ENCODE measurements at regions not wholly inside any gene's neighbourhood (a gene's known extent, or its start where the extent isn't known, plus 50 kb on each side); places are given as distances from the start of the nearest gene placed in this dataset.

DNA sequence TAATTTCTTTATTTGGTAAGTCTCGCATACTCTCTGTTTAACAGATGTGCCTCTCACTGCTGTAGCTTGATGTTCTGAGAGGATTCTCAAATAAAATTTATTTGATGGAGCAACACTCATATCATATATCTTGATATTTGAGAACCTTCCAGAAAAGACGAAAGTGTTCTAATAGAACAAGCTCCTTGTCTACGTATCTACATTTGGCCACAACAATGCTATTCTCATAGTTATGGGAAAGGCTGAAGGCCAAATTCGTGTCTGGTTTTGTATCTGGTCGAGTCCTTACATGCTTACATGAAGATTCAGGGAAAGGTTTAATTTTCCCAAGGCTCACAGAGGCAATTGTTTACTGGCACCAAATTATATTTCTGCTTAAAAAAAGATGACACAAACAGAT, 186.7 kb upstream of the SLC38A2 start:
- Histone ChIP-seq H3K4me3 (ENCODE audit: insufficient read depth, low read depth, low read length) (no peak overlapping the region), H3K27me3 (ENCODE audit: control insufficient read depth, insufficient read depth, low read length) (no peaks in the 10 kb centered on the region), H3K36me3 (replicated peaks; ENCODE audit: control insufficient read depth, insufficient read depth, low read length) (no peaks in the 10 kb centered on the region)
- no peak for DNase-seq

DNA sequence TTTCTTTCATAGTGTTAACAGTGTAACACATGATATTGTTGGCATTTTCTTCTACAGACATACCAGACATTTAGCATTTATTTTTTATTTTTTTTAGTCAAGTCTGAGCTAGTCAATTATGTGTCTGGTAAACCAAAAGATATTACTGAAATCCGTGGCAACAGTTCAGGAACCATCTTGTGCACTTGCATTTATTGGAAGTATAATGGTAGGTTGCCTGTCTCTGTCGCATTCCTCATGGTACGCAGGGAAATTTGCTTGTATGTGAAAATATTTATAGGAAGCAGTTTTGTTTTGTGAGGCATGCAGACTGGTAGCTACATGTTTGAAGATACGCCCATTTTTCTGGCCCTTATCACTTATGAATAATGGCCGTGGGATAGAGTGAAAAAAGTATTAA, 186.1 kb upstream of the SLC38A2 start:
- no peak for DNase-seq

DNA sequence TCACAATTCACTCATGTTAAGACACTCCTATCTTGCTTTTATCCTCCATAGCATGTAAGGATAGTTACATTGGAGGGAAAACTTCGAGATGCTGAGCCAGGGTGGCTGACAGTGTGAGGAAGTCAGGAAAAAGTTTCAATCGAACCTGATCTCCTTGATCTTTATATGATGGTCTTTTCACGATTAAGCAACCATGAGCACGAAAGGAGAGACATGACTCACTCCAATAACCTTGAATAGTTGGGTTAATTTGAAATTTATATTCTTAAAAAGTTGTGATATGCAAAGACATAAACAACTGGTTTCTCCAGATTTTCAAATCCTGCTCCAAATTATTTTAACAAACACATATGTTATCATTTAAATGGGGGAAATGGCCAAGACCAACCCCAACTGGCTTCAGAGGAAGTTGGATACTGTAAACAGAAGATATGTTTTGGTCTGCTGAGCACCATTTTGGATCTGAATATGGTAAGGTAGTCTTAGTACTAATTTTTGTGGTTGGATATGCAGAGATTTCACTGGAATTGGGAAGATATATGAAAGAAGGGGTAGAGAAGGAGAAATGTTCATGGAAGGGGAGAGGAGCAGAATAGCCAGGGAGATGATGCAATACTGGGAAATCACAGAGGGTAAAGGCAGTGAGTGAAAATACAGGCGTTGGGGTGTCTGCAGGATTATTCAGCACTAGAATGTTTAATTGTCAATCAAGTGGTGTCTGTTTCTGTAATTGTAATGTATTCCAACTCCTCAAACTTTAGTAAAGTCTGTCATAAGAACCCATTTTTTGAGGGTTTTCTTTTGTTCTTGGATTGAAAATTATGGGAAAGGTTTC, 185.2 kb upstream of the SLC38A2 start:
- no peak for DNase-seq
- H3K36me3 ChIP-seq (replicated peaks; ENCODE audit: control insufficient read depth, insufficient read depth, low read length), result no peaks in the 10 kb centered on the region
- H3K4me3 ChIP-seq (ENCODE audit: insufficient read depth, low read depth, low read length), result no peak overlapping the region
- H3K27me3 ChIP-seq (ENCODE audit: control insufficient read depth, insufficient read depth, low read length), result no peaks in the 10 kb centered on the region

More for the DNA sequence above, 186.1 kb upstream of the SLC38A2 start:
- Histone ChIP-seq H3K4me3 (ENCODE audit: insufficient read depth, low read depth, low read length) (no peak overlapping the region), H3K36me3 (replicated peaks; ENCODE audit: control insufficient read depth, insufficient read depth, low read length) (no peaks in the 10 kb centered on the region), H3K27me3 (ENCODE audit: control insufficient read depth, insufficient read depth, low read length) (no peaks in the 10 kb centered on the region)

DNA sequence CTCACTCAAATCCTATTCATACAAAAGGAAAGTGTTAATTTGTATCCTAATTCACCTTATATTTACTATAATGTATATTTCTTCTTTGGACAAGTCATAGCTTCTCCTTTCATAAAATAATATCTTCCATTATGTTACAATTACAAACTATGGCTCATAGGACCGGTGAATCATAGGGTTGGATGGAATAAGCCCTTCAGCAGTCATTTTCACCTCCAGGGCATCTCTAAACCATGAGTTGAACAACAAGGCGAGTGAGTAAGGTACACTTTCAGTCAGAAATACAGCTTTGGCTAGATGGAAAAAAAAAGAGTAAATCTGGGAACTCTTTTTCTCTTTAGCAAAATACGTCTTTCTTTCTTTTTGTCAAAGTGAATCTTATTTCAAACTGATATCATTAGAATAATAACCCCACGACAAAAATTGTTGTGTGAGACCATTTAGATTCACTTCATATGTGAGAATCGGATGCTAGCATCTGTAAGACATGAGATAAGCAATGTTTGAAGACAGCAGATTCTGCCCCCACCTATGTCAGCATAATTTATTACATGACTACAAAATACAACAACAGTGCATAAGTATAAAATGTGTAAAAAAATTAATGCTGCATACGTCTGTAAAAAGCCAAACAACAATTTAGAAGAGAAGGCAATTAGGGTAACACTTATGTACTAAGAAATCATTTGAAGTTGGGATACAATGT, 184.4 kb upstream of the SLC38A2 start:
- Histone ChIP-seq H3K36me3 (replicated peaks; ENCODE audit: control insufficient read depth, insufficient read depth, low read length) (no peaks in the 10 kb centered on the region), H3K27me3 (ENCODE audit: control insufficient read depth, insufficient read depth, low read length) (no peaks in the 10 kb centered on the region), H3K4me3 (ENCODE audit: insufficient read depth, low read depth, low read length) (no peak overlapping the region)
- no peak for DNase-seq

DNA sequence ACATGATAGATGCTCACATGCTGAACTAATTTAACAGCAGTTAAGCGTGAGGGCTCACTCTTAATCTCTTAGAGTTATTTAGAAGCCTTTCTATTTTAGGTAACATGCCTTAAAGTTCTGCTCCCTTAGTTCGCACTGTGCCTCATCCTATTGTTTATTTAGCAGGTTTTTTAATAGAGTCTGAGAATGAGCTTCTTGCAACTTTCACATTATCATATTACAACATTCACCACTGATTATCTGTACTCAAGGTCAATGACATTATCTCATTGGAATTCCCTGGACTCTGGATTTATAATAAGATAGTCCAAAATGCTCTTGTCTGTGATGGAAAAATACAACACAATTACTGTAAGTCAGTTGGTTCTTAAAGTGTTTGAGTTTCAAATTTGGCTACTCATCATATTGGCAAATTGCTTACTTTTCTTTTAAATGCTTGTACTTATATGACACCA, 183.6 kb upstream of the SLC38A2 start:
- Histone ChIP-seq H3K27me3 (ENCODE audit: control insufficient read depth, insufficient read depth, low read length) (no peaks in the 10 kb centered on the region), H3K36me3 (replicated peaks; ENCODE audit: control insufficient read depth, insufficient read depth, low read length) (no peaks in the 10 kb centered on the region), H3K4me3 (ENCODE audit: insufficient read depth, low read depth, low read length) (no peak overlapping the region)
- no peak for DNase-seq

DNA sequence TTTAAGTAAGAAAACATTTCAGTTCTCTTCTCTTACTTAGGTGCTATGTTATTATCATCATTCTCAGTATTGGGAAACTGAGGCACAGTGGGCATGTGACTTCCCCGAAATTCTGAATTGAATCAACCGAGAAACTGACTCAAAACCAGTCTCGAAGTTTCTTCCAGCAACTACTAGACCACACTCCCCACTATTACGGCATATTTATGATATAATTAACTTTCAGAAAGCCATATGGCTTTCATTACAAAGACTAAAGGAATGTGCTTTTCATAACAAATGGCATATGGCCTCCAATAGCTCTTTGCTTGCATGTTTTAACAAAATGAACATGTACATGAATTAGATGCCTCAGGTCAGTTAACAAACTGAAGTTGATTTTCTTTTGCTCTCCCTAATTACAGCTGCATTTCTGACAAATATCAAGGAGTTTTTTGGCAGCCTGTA, 182.9 kb upstream of the SLC38A2 start:
- no peak for DNase-seq
- no peak overlapping the region for H3K4me3 ChIP-seq (ENCODE audit: insufficient read depth, low read depth, low read length)
- H3K36me3 ChIP-seq (replicated peaks; ENCODE audit: control insufficient read depth, insufficient read depth, low read length), result no peaks in the 10 kb centered on the region
- H3K27me3 ChIP-seq (ENCODE audit: control insufficient read depth, insufficient read depth, low read length), result no peaks in the 10 kb centered on the region

DNA sequence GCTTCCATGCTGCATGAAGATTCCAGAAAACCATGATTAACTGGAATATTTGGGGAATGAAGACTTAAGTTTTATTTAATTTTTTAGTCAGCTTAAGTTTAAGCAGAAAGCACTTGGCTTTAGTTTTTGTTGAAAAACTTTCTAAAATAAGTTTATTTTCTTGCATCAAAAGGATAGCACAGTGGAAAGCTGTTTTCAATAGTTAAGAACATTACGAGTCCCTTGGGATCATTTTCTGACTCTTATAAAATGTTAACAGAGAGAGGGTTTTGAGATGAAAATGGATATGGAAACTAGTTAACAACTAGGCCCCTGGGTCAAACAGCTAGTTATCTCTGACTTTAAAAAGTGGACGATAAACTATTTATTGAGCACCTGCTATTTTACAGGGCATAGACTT, 181.9 kb upstream of the SLC38A2 start:
- no peaks in the 10 kb centered on the region for H3K36me3 ChIP-seq (replicated peaks; ENCODE audit: control insufficient read depth, insufficient read depth, low read length)
- no peak overlapping the region for H3K4me3 ChIP-seq (ENCODE audit: insufficient read depth, low read depth, low read length)
- DNase-seq, result no peak
- no peaks in the 10 kb centered on the region for H3K27me3 ChIP-seq (ENCODE audit: control insufficient read depth, insufficient read depth, low read length)

DNA sequence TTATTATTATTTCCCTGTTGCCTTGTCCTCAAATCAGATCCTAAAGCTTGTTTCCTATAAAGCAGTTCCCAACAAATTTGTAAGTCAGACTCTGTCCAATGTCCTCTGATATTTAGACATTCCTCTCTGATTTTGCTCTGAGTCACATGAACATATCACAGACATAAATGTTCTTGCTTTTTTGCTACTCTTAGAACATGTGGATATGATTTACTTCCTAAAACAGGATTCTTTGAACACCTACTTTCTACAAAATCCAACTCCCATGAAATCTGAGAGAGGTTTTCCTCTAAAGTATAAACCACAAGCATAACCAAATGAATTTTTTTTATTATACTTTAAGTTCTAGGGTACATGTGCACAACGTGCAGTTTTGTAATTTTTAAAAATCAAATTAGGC, 181.3 kb upstream of the SLC38A2 start:
- Histone ChIP-seq H3K36me3 (replicated peaks; ENCODE audit: control insufficient read depth, insufficient read depth, low read length) (no peaks in the 10 kb centered on the region), H3K4me3 (ENCODE audit: insufficient read depth, low read depth, low read length) (no peak overlapping the region), H3K27me3 (ENCODE audit: control insufficient read depth, insufficient read depth, low read length) (no peaks in the 10 kb centered on the region)
- DNase-seq, result no peak

DNA sequence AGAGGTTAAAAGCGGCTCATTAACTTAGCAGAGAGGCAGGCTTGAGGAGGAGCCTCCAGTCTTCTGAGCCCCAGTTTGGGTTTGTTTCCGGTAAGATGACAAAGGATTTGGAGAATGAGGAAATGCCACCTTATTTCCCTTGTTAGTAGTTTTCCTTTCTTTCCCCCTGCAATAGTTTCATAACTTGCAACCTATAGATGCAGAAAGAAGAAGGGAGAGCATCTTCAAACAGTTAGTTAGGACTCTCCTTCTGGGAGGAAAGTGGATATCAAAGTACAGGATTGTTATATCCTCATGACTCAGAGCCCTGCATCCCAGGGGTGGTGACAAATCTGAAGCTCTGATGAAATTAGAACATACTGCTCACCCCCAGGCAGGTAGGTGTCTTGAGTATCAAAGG, 180.7 kb upstream of the SLC38A2 start:
- DNase-seq, result no peak
- Histone ChIP-seq H3K36me3 (replicated peaks; ENCODE audit: control insufficient read depth, insufficient read depth, low read length) (no peaks in the 10 kb centered on the region), H3K27me3 (ENCODE audit: control insufficient read depth, insufficient read depth, low read length) (no peaks in the 10 kb centered on the region), H3K4me3 (ENCODE audit: insufficient read depth, low read depth, low read length) (no peak overlapping the region)

DNA sequence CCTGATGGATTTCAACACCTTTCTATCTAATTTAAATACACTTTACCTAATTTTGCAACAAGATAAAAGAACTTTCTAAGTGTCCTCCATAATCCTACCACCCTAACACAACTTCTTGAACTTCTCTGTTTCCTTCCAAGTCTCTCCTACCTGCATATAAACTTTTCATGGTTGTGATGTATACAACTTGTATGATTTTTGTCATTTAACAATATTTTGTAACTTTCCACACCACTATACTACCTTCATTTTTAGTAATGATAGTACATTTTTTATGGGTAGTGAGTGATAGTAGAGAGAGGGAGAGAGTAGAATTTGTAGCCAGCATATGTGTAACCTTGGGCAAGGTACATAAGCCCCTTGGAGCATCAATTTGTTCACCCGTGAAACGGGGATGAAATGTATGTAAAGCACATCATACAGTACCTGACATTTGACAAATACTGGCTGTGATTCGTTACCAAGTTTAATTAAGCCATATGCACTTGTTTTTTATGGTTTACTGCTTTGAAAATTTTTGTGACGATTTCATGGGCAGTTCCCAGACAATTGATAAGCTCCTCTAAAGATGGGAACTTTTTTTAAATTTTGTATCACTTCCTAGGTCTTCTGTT, 177.8 kb upstream of the SLC38A2 start:
- H3K36me3 ChIP-seq (replicated peaks; ENCODE audit: control insufficient read depth, insufficient read depth, low read length), result no peaks in the 10 kb centered on the region
- DNase-seq, result no peak
- no peaks in the 10 kb centered on the region for H3K27me3 ChIP-seq (ENCODE audit: control insufficient read depth, insufficient read depth, low read length)
- H3K4me3 ChIP-seq (ENCODE audit: insufficient read depth, low read depth, low read length), result no peak overlapping the region

DNA sequence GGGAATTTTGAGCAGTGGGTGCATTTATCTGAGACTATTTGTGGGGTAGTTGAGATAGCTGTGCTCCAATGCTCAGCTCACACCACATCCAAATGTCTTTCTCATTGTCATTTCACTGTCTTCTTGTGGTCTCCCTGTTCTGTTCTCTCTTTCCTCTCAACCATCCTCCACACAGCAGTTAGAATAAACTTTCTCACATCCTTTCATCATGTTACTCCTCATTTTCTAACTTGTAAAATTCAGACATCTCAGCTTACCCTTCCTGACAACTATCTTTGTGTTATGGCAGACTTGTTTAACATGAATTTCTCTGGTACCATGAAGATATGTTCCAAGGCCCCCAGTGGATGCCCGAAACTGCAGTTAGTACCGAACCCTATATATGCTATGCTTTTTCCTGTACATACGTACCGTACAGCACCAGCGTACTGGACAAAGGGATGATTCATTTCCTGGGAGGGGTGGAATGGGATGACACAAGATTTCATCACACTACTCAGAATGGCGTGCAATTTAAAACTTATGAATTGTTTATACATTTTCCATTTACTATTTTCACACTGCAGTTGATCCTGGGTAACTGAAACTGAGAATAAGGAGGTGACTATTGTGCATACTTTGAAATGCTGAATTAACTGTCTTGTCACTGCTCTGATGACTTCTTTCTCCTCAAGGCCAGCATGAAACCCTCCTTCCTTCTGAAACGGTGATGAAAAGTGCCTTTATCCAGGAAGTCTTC, 177.1 kb upstream of the SLC38A2 start:
- H3K27me3 ChIP-seq (ENCODE audit: control insufficient read depth, insufficient read depth, low read length), result no peaks in the 10 kb centered on the region
- no peak overlapping the region for H3K4me3 ChIP-seq (ENCODE audit: insufficient read depth, low read depth, low read length)
- DNase-seq, result no peak
- H3K36me3 ChIP-seq (replicated peaks; ENCODE audit: control insufficient read depth, insufficient read depth, low read length), result no peaks in the 10 kb centered on the region

DNA sequence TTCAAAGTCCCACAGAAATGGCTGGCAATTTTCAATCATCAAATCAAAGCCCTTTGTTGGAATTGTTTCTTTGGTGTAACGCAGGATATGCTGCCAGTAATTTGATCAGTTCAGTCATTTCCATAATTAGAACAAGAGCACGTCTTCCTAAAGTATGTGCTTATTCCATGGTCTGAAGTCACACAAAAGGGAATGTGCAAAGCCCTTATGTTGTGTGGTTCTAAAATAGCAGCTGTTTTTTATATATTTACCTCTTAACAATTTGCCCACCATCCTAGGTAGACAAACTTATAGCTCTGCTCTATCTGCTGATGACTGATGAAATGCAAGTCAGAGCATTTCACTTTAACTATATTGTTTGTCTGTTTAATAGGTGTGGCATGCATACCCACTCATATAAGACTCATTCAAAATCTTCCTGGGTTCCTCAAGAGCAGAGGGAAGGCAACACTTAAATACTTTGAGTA, 176.1 kb upstream of the SLC38A2 start:
- Histone ChIP-seq H3K4me3 (ENCODE audit: insufficient read depth, low read depth, low read length) (no peak overlapping the region), H3K27me3 (ENCODE audit: control insufficient read depth, insufficient read depth, low read length) (no peaks in the 10 kb centered on the region), H3K36me3 (replicated peaks; ENCODE audit: control insufficient read depth, insufficient read depth, low read length) (no peaks in the 10 kb centered on the region)
- no peak for DNase-seq

DNA sequence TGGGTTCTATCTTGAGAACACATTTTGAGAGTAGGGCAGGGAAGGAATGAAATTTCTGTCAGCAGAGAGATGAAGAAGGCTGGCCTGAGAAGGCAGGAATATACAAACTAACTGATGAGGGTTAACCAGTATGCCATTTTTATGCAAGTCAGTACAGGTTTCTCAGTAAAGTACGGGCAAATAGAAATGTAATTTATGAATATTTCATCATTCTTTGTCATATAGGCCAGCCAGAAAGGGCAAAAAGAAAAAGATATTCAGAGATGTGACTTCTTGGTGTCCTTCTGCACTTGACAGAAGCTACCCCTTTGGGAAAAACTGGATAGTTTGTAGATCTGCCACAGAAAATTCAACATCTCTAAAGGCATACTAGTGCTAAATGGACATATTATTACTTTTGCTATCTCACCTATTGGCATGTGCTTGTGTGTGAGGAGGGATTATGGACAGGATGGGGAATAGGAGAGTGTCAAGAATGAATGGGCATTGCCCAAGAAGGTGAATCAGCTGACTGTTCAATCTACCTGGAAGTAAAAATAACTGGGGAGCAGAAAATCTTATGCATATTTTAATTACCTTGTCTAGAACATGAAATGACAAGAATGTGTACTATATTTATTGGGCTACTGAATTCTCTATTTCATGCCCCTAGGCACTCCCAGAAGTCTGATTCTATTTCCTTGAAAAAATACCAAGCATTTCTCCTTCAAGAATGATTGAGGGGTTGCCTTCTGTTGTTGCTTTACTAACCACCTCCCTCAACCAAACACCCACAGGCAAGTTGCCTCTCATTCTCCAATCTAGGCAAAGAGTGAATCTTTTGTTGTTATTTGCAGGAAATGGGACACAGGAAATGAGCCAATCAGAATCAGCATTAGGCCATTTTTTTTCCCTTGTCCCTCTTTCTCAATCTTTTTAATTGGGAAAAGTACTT, 175.1 kb upstream of the SLC38A2 start:
- no peak for DNase-seq
- Histone ChIP-seq H3K27me3 (ENCODE audit: control insufficient read depth, insufficient read depth, low read length) (no peaks in the 10 kb centered on the region), H3K4me3 (ENCODE audit: insufficient read depth, low read depth, low read length) (no peak overlapping the region), H3K36me3 (replicated peaks; ENCODE audit: control insufficient read depth, insufficient read depth, low read length) (no peaks in the 10 kb centered on the region)

Measured in H7 (cell line).